ENCODE measurements at regions not wholly inside any gene's neighbourhood (a gene's known extent, or its start where the extent isn't known, plus 50 kb on each side); places are given as distances from the start of the nearest gene placed in this dataset.

DNA sequence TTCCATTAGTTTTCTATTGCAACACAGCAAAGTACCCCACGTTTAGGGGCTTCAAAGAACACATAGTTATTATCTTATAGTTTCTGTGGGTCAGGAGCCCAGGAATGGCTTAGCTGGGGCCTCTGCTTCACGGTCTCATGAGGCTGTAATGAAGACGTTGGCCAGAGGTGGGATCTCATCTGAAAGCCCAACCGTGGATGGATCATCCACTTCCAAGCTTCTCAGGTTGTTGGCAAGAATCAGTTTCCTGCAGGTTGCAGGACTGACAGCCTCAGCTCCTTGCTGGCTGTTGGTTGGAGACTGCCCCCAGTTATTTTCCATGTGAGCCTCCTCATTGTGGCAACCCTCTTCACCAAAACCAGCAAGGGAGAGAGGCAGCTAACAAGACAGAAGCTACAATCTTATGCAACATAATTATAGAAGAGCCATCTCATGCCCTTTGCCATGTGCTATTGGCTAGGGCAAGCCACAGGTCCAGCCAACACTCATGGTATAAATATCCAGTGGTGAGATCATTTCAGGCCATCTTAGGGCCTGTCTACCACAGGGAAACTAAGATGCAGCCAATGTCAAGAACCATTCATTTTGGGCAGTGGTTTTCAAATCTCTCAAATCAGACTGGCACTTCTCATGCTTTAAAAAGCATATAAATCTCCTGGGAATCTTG is 452.4 kb downstream of the MED13L start:
- no peak for TF ChIP-seq POLR2AphosphoS5 (IDR thresholded peaks at IDR 0.05)
- no peak for TF ChIP-seq EP300 (IDR thresholded peaks at IDR 0.05; ENCODE audit: low read depth)
